ENCODE measurements at regions not wholly inside any gene's neighbourhood (a gene's known extent, or its start where the extent isn't known, plus 50 kb on each side); places are given as distances from the start of the nearest gene placed in this dataset.

DNA sequence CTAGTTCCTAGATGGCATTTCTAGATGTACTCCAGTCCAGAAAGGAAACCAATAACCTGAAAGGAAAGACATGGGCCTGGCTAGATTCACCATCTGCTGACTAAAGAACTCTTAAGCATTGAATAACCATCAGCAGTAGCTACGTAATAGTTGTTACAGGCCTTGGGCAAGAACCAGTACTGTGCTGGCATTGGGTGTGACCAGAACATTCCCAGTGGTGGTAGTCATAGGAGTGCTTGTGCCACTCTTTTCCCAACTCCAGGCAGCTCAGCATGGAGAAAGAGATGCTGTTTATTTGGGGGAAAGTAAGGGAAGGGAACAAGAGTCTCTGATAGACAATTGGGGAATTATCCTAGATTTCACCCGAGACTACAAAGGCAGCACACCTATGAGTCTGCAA lies 333.3 kb downstream of the SLC16A7 start:
- DNase-seq = no peak

GRCh38 chr12:59934486-59934885 lies 338.7 kb downstream of the SLC16A7 start:
- no peak for DNase-seq

- no peak for DNase-seq
Observed at GRCh38 chr12:59936534-59936933, 340.7 kb downstream of the SLC16A7 start.

GRCh38 chr12:59937148-59937547 lies 341.3 kb downstream of the SLC16A7 start:
- no peak for DNase-seq

GRCh38 chr12:59938190-59938962 lies 342.5 kb downstream of the SLC16A7 start:
- DNase-seq = no peak

DNA sequence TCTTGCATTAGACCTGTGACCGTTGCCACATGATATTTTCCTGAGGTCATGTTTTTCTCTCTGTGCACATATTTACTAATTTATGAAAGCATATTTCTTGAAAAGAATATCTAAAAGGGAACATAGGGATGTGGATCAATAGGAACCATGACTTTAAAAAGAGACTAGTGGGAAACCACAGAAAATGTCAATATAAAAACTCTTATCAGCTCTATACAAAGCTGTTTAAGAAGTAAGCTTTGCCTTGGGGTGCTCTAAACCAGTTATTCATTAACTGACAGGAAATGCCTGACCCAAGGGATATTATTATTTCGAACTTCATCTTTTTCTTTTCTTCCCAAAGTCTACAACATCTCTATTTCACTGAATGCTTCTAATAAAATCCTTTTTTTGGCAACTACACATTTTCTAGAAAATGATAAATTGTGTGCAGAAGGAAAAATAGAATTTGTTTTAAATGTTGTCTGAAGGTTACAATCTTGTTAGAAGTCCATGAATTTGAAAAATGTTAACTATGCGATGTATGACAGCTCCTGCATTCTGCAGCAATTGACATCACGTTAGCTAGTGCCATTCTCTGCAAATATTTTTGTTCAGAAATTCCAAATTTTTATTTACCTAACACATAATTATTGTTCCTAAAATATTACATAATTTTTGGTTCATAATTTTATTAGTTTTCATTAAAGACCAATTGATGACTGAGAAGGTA lies 345.0 kb downstream of the SLC16A7 start:
- no peak for DNase-seq

DNA sequence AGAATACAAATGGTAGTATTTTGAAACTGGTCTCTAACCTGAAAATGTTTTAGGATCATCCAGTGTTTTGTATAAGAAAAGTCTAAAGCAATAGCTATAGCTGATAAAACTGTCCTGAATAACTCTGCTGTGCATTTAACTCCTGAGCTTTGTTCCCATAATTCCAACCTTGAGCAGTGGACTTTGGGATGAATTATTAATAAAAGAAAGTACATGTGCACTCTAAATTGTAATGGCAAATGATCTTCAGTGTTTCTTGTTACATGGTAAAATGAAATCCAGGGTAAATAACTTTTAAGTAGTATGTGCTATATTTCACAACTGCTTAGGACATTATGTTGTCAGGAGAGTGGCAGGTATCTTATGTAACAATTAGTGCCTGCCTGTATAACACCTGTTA lies 345.6 kb downstream of the SLC16A7 start:
- no peak for DNase-seq

DNA sequence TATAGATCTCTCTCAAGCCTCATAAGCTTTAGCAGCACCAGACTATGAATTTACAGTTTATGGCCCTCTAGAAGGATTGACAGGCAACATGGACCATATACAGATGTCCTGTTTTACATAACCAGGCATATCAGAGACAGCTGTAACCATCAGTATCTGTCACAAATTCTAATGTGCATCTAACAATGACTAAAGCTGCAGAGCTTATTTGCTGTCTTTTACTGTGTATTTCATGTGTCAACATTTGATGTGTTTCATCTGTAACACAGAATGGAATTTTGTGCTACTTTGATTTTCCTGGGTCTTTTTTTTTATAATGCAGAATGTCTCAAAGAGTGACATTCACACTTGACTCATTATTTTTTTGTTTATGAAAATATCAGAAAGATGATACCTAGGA lies 348.3 kb downstream of the SLC16A7 start:
- DNase-seq = no peak

DNA sequence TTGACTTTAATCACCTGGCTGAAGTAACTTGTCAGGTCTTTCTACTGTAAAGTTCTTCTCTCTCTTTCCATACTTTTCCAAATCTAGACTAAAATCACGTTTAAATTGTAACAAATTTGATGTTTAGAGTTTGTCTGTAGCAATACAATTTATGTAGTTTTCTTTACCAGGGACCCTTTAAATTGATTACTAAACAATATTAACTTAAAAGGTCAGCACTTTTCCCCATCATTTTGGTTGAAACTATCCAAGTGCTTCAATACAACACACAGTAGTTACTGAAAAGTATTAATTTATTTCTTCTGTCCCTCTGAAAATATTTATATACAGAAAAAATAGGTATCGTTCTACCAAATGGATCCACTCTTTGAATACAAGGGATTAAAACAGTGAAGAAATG lies 350.8 kb downstream of the SLC16A7 start:
- DNase-seq = no peak

- DNase-seq = no peak
Observed at GRCh38 chr12:59963546-59963945, 367.7 kb downstream of the SLC16A7 start.

- DNase-seq = no peak
Observed at GRCh38 chr12:59972905-59973304, 377.1 kb downstream of the SLC16A7 start.

DNA sequence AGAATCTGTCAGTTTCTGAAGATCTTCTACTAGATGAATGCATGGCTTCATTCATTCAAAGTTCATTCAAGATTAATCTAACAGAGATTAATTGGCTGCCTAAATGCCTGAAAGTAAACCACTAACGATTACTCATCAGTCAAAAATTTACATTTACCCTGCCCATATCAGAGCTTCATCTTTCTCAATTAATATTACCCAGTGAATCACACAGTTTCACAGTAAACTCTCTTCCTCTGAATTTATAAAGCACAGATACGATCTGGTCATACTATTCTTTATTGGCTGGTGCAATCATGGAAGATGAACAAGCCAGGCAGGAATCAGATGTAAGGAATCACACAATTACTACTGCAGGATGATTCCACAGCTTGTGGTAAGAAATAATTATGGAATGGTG lies 377.7 kb downstream of the SLC16A7 start:
- DNase-seq = no peak

DNA sequence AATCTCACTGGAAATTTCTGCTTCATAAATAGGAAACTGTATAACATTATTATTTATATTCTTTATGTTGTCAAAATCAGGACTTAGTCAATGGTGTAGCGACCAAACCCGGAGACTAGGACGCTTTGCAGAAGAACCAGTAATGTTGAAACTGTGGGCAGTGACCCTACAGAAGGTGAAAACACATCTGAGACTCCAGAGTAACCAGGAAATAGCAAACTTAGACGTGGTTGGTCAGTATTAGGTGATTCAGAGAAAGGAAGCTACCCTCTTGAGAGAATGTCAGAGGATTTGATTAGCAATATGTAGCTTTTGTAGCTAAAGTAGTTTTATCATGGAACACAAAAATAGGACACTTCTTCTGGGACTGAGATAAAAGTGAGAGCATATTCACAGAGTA lies 381.9 kb downstream of the SLC16A7 start:
- DNase-seq = no peak

GRCh38 chr12:59980476-59980875 lies 384.6 kb downstream of the SLC16A7 start:
- no peak for DNase-seq

GRCh38 chr12:59999291-59999690 lies 403.5 kb downstream of the SLC16A7 start:
- no peak for DNase-seq

GRCh38 chr12:60010486-60010885 lies 414.7 kb downstream of the SLC16A7 start:
- no peak for DNase-seq

DNA sequence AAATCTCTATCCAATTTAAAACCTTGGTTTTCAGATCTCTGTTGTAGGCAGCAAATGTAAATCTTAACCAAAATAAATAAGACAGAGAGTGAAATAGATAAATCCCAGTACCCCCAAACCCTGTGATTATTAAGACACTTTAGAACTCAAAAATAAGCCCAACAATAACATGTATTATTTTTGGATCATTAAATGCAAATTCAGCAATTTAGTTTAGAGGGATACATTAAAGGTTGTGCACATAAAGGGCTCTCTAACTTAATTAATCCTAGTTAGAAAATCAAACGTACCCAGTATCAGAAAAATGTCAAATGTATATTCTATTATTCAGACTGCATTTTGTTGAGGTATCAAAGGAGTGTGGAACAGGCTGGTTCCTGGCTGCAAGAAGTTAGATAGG lies 416.8 kb downstream of the SLC16A7 start:
- no peak for DNase-seq

DNA sequence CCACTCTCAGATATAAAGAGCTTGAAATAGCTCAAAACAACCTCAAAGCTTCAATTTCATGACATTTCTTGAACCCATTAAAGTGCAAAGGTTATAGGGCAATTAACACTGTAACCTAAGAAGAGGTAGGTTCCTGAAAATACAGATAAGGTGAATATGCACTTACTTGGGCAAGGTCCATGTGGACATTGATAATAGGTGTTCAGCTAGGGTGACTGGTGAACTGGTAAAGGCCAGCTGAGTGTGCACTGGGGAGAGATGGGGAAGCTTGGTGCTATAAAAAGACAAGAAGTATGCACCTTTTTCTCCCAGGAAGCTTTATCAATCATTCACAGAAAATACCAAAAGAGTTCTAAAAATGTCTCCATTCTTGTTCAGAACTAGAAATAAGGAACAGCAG lies 418.6 kb downstream of the SLC16A7 start:
- DNase-seq = no peak

GRCh38 chr12:60020068-60020467 lies 424.2 kb downstream of the SLC16A7 start:
- DNase-seq = no peak

- DNase-seq = no peak
Observed at GRCh38 chr12:60021235-60021634, 425.4 kb downstream of the SLC16A7 start.

GRCh38 chr12:60027266-60027665 lies 431.4 kb downstream of the SLC16A7 start:
- no peak for DNase-seq

DNA sequence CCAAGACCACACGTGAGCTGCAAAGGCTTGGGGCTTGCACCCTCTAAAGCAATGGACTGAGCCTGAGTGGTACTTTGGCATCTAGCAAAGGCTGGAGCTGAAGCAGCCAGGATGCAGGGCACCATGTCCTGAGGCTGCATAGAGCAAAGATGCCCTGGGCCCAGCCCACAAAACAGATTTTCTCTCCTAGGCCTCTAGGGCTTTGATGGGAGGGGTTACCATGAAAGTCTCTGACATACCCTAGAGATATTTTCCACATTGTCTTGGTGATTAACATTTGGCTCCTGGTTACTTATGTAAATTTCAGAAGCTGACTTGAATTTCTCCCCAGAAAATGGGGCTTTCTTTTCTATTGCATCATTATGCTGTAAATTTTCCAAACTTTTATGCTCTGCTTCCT lies 438.3 kb downstream of the SLC16A7 start:
- no peak for DNase-seq

GRCh38 chr12:60035835-60036234 lies 440.0 kb downstream of the SLC16A7 start:
- DNase-seq = no peak

DNA sequence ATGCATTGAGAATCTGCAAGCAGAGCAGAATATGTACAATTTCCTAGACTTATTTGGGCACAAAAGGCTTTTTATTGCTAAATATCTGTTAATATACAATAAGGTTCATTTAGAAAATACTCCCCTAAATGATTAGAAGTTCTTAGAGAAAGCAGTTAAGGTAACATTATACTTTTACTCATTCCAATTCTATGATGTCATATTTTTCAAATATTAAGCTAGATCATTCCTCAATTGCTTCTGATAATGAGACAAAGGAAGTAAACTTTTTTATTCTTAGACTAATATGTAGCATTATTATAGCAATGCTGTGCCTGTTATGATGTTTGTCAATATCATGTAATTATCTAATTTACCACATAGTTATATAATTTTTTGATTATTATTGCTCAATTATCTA lies 447.0 kb downstream of the SLC16A7 start:
- DNase-seq = no peak

- no peak for DNase-seq
Observed at GRCh38 chr12:60043236-60043635, 447.4 kb downstream of the SLC16A7 start.
